ENCODE measurements at regions not wholly inside any gene's neighbourhood (a gene's known extent, or its start where the extent isn't known, plus 50 kb on each side); places are given as distances from the start of the nearest gene placed in this dataset.

- H3K27ac ChIP-seq (ENCODE audit: low read length) = no peak overlapping the region
- no peak overlapping the region for H3K4me3 ChIP-seq (ENCODE audit: low read length in 2 of 2)
- no peaks in the 10 kb centered on the region for H3K36me3 ChIP-seq (ENCODE audit: control insufficient read depth in 2 of 2, insufficient read depth in 2 of 2, low read length in 2 of 2)
- no peaks in the 10 kb centered on the region for H3K4me1 ChIP-seq (ENCODE audit: control insufficient read depth, insufficient read depth, low read length)
- no peak overlapping the region for H3K9ac ChIP-seq (ENCODE audit: low read length in 2 of 2)
- H3K27me3 ChIP-seq (ENCODE audit: control insufficient read depth in 1 of 2, insufficient read depth in 2 of 2, low read length in 2 of 2) = no peaks in the 10 kb centered on the region
- H3K9me3 ChIP-seq (ENCODE audit: control insufficient read depth in 2 of 2, low read length in 2 of 2) = peaks cover under 1 to 19% of the 10 kb centered on the region in 2 donors
Observed at GRCh38 chr7:57250801-57251200, 118.6 kb upstream of the ZNF479 start.

- no peak overlapping the region for H3K4me3 ChIP-seq (ENCODE audit: low read length in 2 of 2)
Observed at GRCh38 chr7:57256637-57257375, 124.6 kb upstream of the ZNF479 start.

GRCh38 chr7:57274535-57275283, 142.5 kb upstream of the ZNF479 start:
- Histone ChIP-seq H3K36me3 (ENCODE audit: control insufficient read depth in 2 of 2, insufficient read depth in 2 of 2, low read length in 2 of 2) (no peaks in the 10 kb centered on the region), H3K9ac (ENCODE audit: low read length in 2 of 2) (no peak overlapping the region), H3K9me3 (ENCODE audit: control insufficient read depth in 2 of 2, low read length in 2 of 2) (peaks cover 7 to 20% of the 10 kb centered on the region in 2 donors), H3K27me3 (ENCODE audit: control insufficient read depth in 1 of 2, insufficient read depth in 2 of 2, low read length in 2 of 2) (no peaks in the 10 kb centered on the region), H3K4me1 (ENCODE audit: control insufficient read depth, insufficient read depth, low read length) (no peaks in the 10 kb centered on the region), H3K4me3 (ENCODE audit: low read length in 2 of 2) (no peak overlapping the region), H3K27ac (ENCODE audit: low read length) (no peak overlapping the region)

More at GRCh38 chr7:57256637-57257375, 124.6 kb upstream of the ZNF479 start:
- Histone ChIP-seq H3K4me1 (ENCODE audit: control insufficient read depth, insufficient read depth, low read length) (no peaks in the 10 kb centered on the region), H3K27ac (ENCODE audit: low read length) (no peak overlapping the region), H3K9me3 (ENCODE audit: control insufficient read depth in 2 of 2, low read length in 2 of 2) (peaks cover 4 to 7% of the 10 kb centered on the region in 2 donors), H3K36me3 (ENCODE audit: control insufficient read depth in 2 of 2, insufficient read depth in 2 of 2, low read length in 2 of 2) (no peaks in the 10 kb centered on the region), H3K27me3 (ENCODE audit: control insufficient read depth in 1 of 2, insufficient read depth in 2 of 2, low read length in 2 of 2) (no peaks in the 10 kb centered on the region), H3K9ac (ENCODE audit: low read length in 2 of 2) (no peak overlapping the region)

GRCh38 chr7:57300747-57301146, 149.2 kb upstream of the ZNF716 start:
- Histone ChIP-seq H3K9ac (ENCODE audit: low read length in 2 of 2) (no peak overlapping the region), H3K36me3 (ENCODE audit: control insufficient read depth in 2 of 2, insufficient read depth in 2 of 2, low read length in 2 of 2) (no peaks in the 10 kb centered on the region), H3K27ac (ENCODE audit: low read length) (no peak overlapping the region), H3K4me1 (ENCODE audit: control insufficient read depth, insufficient read depth, low read length) (no peaks in the 10 kb centered on the region), H3K4me3 (ENCODE audit: low read length in 2 of 2) (no peak overlapping the region), H3K27me3 (ENCODE audit: control insufficient read depth in 1 of 2, insufficient read depth in 2 of 2, low read length in 2 of 2) (no peaks in the 10 kb centered on the region), H3K9me3 (ENCODE audit: control insufficient read depth in 2 of 2, low read length in 2 of 2) (peaks cover 0 to 2% of the 10 kb centered on the region in 2 donors)

GRCh38 chr7:57305192-57305748, 144.7 kb upstream of the ZNF716 start:
- Histone ChIP-seq H3K27ac (ENCODE audit: low read length) (no peak overlapping the region), H3K36me3 (ENCODE audit: control insufficient read depth in 2 of 2, insufficient read depth in 2 of 2, low read length in 2 of 2) (no peaks in the 10 kb centered on the region), H3K9ac (ENCODE audit: low read length in 2 of 2) (no peak overlapping the region), H3K9me3 (ENCODE audit: control insufficient read depth in 2 of 2, low read length in 2 of 2) (peaks cover 0 to 2% of the 10 kb centered on the region in 2 donors), H3K4me1 (ENCODE audit: control insufficient read depth, insufficient read depth, low read length) (no peaks in the 10 kb centered on the region), H3K4me3 (ENCODE audit: low read length in 2 of 2) (no peak overlapping the region), H3K27me3 (ENCODE audit: control insufficient read depth in 1 of 2, insufficient read depth in 2 of 2, low read length in 2 of 2) (no peaks in the 10 kb centered on the region)

GRCh38 chr7:57308631-57309408, 141.2 kb upstream of the ZNF716 start:
- Histone ChIP-seq H3K4me1 (ENCODE audit: control insufficient read depth, insufficient read depth, low read length) (no peaks in the 10 kb centered on the region), H3K27ac (ENCODE audit: low read length) (no peak overlapping the region), H3K4me3 (ENCODE audit: low read length in 2 of 2) (no peak overlapping the region), H3K36me3 (ENCODE audit: control insufficient read depth in 2 of 2, insufficient read depth in 2 of 2, low read length in 2 of 2) (no peaks in the 10 kb centered on the region), H3K27me3 (ENCODE audit: control insufficient read depth in 1 of 2, insufficient read depth in 2 of 2, low read length in 2 of 2) (no peaks in the 10 kb centered on the region), H3K9me3 (ENCODE audit: control insufficient read depth in 2 of 2, low read length in 2 of 2) (no peaks in the 10 kb centered on the region), H3K9ac (ENCODE audit: low read length in 2 of 2) (no peak overlapping the region)

GRCh38 chr7:57327081-57327480, 122.9 kb upstream of the ZNF716 start:
- H3K36me3 ChIP-seq (ENCODE audit: control insufficient read depth in 2 of 2, insufficient read depth in 2 of 2, low read length in 2 of 2) = no peaks in the 10 kb centered on the region

GRCh38 chr7:57328457-57328856, 121.5 kb upstream of the ZNF716 start:
- no peaks in the 10 kb centered on the region for H3K36me3 ChIP-seq (ENCODE audit: control insufficient read depth in 2 of 2, insufficient read depth in 2 of 2, low read length in 2 of 2)
- no peaks in the 10 kb centered on the region for H3K4me1 ChIP-seq (ENCODE audit: control insufficient read depth, insufficient read depth, low read length)
- no peak overlapping the region for H3K27ac ChIP-seq (ENCODE audit: low read length)
- H3K9me3 ChIP-seq (ENCODE audit: control insufficient read depth in 2 of 2, low read length in 2 of 2) = peaks cover 9 to 11% of the 10 kb centered on the region in 2 donors
- no peaks in the 10 kb centered on the region for H3K27me3 ChIP-seq (ENCODE audit: control insufficient read depth in 1 of 2, insufficient read depth in 2 of 2, low read length in 2 of 2)
- no peak overlapping the region for H3K4me3 ChIP-seq (ENCODE audit: low read length in 2 of 2)
- H3K9ac ChIP-seq (ENCODE audit: low read length in 2 of 2) = no peak overlapping the region

More at GRCh38 chr7:57327081-57327480, 122.9 kb upstream of the ZNF716 start:
- peaks cover 4 to 6% of the 10 kb centered on the region in 2 donors for H3K9me3 ChIP-seq (ENCODE audit: control insufficient read depth in 2 of 2, low read length in 2 of 2)
- H3K4me3 ChIP-seq (ENCODE audit: low read length in 2 of 2) = no peak overlapping the region
- no peak overlapping the region for H3K27ac ChIP-seq (ENCODE audit: low read length)
- H3K9ac ChIP-seq (ENCODE audit: low read length in 2 of 2) = no peak overlapping the region
- no peaks in the 10 kb centered on the region for H3K27me3 ChIP-seq (ENCODE audit: control insufficient read depth in 1 of 2, insufficient read depth in 2 of 2, low read length in 2 of 2)
- H3K4me1 ChIP-seq (ENCODE audit: control insufficient read depth, insufficient read depth, low read length) = no peaks in the 10 kb centered on the region

GRCh38 chr7:57328963-57329362, 121.0 kb upstream of the ZNF716 start:
- H3K27ac ChIP-seq (ENCODE audit: low read length) = no peak overlapping the region

GRCh38 chr7:57339198-57339944, 110.6 kb upstream of the ZNF716 start:
- peaks cover 0 to 2% of the 10 kb centered on the region in 2 donors for H3K9me3 ChIP-seq (ENCODE audit: control insufficient read depth in 2 of 2, low read length in 2 of 2)
- no peaks in the 10 kb centered on the region for H3K27me3 ChIP-seq (ENCODE audit: control insufficient read depth in 1 of 2, insufficient read depth in 2 of 2, low read length in 2 of 2)
- H3K4me1 ChIP-seq (ENCODE audit: control insufficient read depth, insufficient read depth, low read length) = no peaks in the 10 kb centered on the region
- H3K36me3 ChIP-seq (ENCODE audit: control insufficient read depth in 2 of 2, insufficient read depth in 2 of 2, low read length in 2 of 2) = no peaks in the 10 kb centered on the region
- no peak overlapping the region for H3K27ac ChIP-seq (ENCODE audit: low read length)
- no peak overlapping the region for H3K9ac ChIP-seq (ENCODE audit: low read length in 2 of 2)
- no peak overlapping the region for H3K4me3 ChIP-seq (ENCODE audit: low read length in 2 of 2)

More at GRCh38 chr7:57328963-57329362, 121.0 kb upstream of the ZNF716 start:
- H3K9me3 ChIP-seq (ENCODE audit: control insufficient read depth in 2 of 2, low read length in 2 of 2) = peaks cover 9 to 11% of the 10 kb centered on the region in 2 donors
- H3K4me1 ChIP-seq (ENCODE audit: control insufficient read depth, insufficient read depth, low read length) = no peaks in the 10 kb centered on the region
- no peak overlapping the region for H3K9ac ChIP-seq (ENCODE audit: low read length in 2 of 2)
- no peaks in the 10 kb centered on the region for H3K27me3 ChIP-seq (ENCODE audit: control insufficient read depth in 1 of 2, insufficient read depth in 2 of 2, low read length in 2 of 2)
- no peaks in the 10 kb centered on the region for H3K36me3 ChIP-seq (ENCODE audit: control insufficient read depth in 2 of 2, insufficient read depth in 2 of 2, low read length in 2 of 2)
- H3K4me3 ChIP-seq (ENCODE audit: low read length in 2 of 2) = no peak overlapping the region

All from stomach smooth muscle (tissue), 2 donors.